ENCODE measurements at regions not wholly inside any gene's neighbourhood (a gene's known extent, or its start where the extent isn't known, plus 50 kb on each side); places are given as distances from the start of the nearest gene placed in this dataset.

DNA sequence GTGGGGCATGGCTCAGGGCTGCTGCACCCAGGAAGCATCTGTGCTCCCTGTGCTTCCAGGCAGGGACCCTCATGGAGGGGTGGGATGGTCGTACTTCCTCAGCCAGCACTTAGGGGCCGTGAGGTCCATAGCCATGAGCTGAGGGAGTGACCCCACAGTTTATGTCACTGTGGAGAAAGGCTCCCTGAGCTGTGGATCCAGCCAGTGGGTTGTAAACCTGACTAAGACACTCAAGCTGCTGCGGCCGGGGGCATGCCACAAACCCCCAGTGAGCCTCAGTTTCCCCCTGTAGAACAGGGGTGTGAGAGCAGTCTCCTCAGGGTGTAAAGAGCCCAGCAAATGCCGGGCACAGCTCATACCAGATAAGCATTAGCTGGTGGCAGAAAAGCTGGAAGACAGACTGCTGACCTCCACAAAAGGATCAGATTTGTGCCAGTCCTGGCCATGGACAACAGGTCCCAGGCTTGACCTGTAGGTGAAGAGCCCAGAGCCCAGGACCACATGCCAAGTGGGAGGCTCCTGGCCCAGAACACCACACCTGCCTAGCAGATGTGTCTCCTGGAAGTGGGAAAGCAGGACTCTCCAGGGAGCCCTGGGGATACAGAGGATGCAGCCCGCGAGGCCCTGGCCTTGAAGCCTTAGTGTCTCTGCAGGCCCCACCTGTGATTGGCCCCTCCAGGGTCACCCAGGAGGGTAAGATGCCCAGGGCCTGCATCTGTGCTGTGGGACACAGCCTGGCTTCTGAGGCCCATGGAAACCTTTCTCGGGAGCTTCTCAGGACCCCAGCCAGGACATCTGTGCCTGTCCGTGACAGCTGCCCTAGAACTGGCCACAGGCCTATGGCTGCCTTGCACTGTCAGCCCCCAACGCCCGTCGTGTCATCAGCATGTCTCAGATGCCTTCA, 78.1 kb upstream of the RET start:
- ChIA-PET CTCF (no interaction called here), POLR2A (no interaction called here)
- Mint-ChIP-seq H3K4me1 (no peaks in the 10 kb centered on the region), H3K9me3 (ENCODE audit: insufficient read depth) (no peaks in the 10 kb centered on the region), H3K4me3 (no peak overlapping the region), H3K27ac (no peak overlapping the region), H3K27me3 (no peaks in the 10 kb centered on the region)
- no peak overlapping the region for H3K4me3 ChIP-seq (ENCODE audit: control extremely low read depth in 1 of 5, extremely low read depth in 1 of 5, insufficient read depth in 1 of 5, low read depth in 2 of 5, low read length in 4 of 5)
- intact Hi-C loops (cut with micrococcal nuclease): no loop called here
- H3K36me3 ChIP-seq (replicated peaks in 1 of 2; ENCODE audit: control extremely low read depth in 1 of 2, control insufficient read depth in 1 of 2, extremely low read depth in 1 of 2, insufficient read depth in 2 of 2, low read length in 1 of 2): no peaks in the 10 kb centered on the region
- H3K79me2 ChIP-seq (ENCODE audit: control insufficient read depth, insufficient read depth, low read length): no peaks in the 10 kb centered on the region
- H3K4me1 ChIP-seq (ENCODE audit: control insufficient read depth in 2 of 2, insufficient read depth in 2 of 2, low read length in 2 of 2): no peaks in the 10 kb centered on the region
- H3K9ac ChIP-seq (ENCODE audit: low read length): no peak overlapping the region
- no peaks in the 10 kb centered on the region for H4K20me1 ChIP-seq (ENCODE audit: control insufficient read depth, insufficient read depth, low read length, poor library complexity, severe bottlenecking)
- H3K9me3 ChIP-seq (ENCODE audit: control extremely low read depth in 1 of 3, control insufficient read depth in 2 of 3, insufficient read depth in 1 of 3, low read length in 2 of 3): no peaks in the 10 kb centered on the region
- H3K4me2 ChIP-seq (replicated peaks; ENCODE audit: low read depth, low read length, poor library complexity, severe bottlenecking): no peak overlapping the region
- TF ChIP-seq CTCF (IDR thresholded peaks at IDR 0.05) (no peak), EZH2 (IDR thresholded peaks at IDR 0.05; ENCODE audit: borderline replicate concordance, insufficient read depth, low read depth, low read length, poor library complexity, severe bottlenecking) (no peak)
- ATAC-seq (ENCODE audit: low read depth) (no peak), DNase-seq (no peak)
- H3K27me3 ChIP-seq (replicated peaks in 1 of 4; ENCODE audit: control extremely low read depth in 1 of 4, control insufficient read depth in 3 of 4, insufficient read depth in 4 of 4, low read length in 3 of 4): no peaks in the 10 kb centered on the region
- no peak overlapping the region for H3K27ac ChIP-seq (ENCODE audit: low read length in 2 of 2)
- H2AFZ ChIP-seq (ENCODE audit: insufficient read depth, low read depth, low read length, poor library complexity, severe bottlenecking): no peak overlapping the region
- WGBS (ENCODE audit: insufficient coverage): 91% methylated on average over 12 of the region's 12 CpGs

- ATAC-seq (ENCODE audit: low read depth): no peak
- H3K4me1 Mint-ChIP-seq: no peaks in the 10 kb centered on the region
Observed at GRCh38 chr10:42999385-43000020, 77.4 kb upstream of the RET start.

More at GRCh38 chr10:42999385-43000020, 77.4 kb upstream of the RET start:
- Histone ChIP-seq H3K27me3 (replicated peaks in 1 of 4; ENCODE audit: control extremely low read depth in 1 of 4, control insufficient read depth in 3 of 4, insufficient read depth in 4 of 4, low read length in 3 of 4) (no peaks in the 10 kb centered on the region), H3K79me2 (ENCODE audit: control insufficient read depth, insufficient read depth, low read length) (no peaks in the 10 kb centered on the region), H3K9ac (ENCODE audit: low read length) (no peak overlapping the region), H3K27ac (ENCODE audit: low read length in 2 of 2) (no peak overlapping the region), H2AFZ (ENCODE audit: insufficient read depth, low read depth, low read length, poor library complexity, severe bottlenecking) (no peak overlapping the region), H3K9me3 (ENCODE audit: control extremely low read depth in 1 of 3, control insufficient read depth in 2 of 3, insufficient read depth in 1 of 3, low read length in 2 of 3) (no peaks in the 10 kb centered on the region), H3K36me3 (replicated peaks in 1 of 2; ENCODE audit: control extremely low read depth in 1 of 2, control insufficient read depth in 1 of 2, extremely low read depth in 1 of 2, insufficient read depth in 2 of 2, low read length in 1 of 2) (no peaks in the 10 kb centered on the region), H3K4me1 (ENCODE audit: control insufficient read depth in 2 of 2, insufficient read depth in 2 of 2, low read length in 2 of 2) (no peaks in the 10 kb centered on the region), H3K4me2 (replicated peaks; ENCODE audit: low read depth, low read length, poor library complexity, severe bottlenecking) (no peak overlapping the region), H4K20me1 (ENCODE audit: control insufficient read depth, insufficient read depth, low read length, poor library complexity, severe bottlenecking) (no peaks in the 10 kb centered on the region), H3K4me3 (ENCODE audit: control extremely low read depth in 1 of 5, extremely low read depth in 1 of 5, insufficient read depth in 1 of 5, low read depth in 2 of 5, low read length in 4 of 5) (no peak overlapping the region)
- ChIA-PET POLR2A (no interaction called here), CTCF (no interaction called here)
- no peak overlapping the region for H3K27ac Mint-ChIP-seq
- H3K4me3 Mint-ChIP-seq: no peak overlapping the region
- no peaks in the 10 kb centered on the region for H3K27me3 Mint-ChIP-seq
- TF ChIP-seq CTCF (IDR thresholded peaks at IDR 0.05) (no peak), EZH2 (IDR thresholded peaks at IDR 0.05; ENCODE audit: borderline replicate concordance, insufficient read depth, low read depth, low read length, poor library complexity, severe bottlenecking) (no peak)
- WGBS (ENCODE audit: insufficient coverage): 90% methylated on average over 8 of the region's 8 CpGs
- no peaks in the 10 kb centered on the region for H3K9me3 Mint-ChIP-seq (ENCODE audit: insufficient read depth)
- intact Hi-C loops (cut with micrococcal nuclease): no loop called here
- no peak for DNase-seq
